Smooth muscle cell of the brain vasculature (primary cell): ENCODE measurements at regions not wholly inside any gene's neighbourhood (a gene's known extent, or its start where the extent isn't known, plus 50 kb on each side); places are given as distances from the start of the nearest gene placed in this dataset.
"Not testable (repeated sequence)": the region's sequence is repeated elsewhere in the genome, so short reads cannot be mapped to it uniquely, and the experiment has no call there.

ENCODE experiments used
- DNase-seq: peaks from one replicate; pipeline ENCODE4 v3.0.0-alpha.2; 2012; ENCODE audit warnings: low read depth, low spot score

DNA sequence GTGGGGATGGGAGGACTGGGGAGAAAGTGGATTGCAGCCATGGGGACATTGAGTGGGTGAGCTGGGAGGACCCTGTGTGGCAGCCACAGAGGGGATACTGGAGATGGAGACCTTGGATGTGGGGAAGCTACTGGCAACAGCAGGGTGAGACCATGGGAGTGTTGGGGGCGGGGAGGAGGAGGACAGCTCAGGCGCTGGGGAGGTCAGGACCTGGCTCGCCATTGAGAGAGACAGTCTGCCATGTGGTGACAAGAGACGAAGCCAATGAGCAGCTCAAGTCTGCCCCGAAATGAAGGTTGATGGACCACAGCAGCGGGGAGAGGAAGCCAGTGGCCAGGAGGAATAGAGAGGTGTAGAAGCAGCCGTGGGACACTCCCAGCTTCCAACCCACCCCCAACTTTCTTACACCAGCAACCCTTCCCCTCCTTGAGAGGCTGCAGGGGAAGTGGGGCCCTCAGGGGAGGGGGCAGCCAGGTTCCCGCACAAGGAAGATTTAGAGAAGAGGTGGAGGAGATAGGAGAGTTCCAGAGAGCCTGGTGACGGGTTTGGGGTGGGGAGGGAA lies 118.1 kb downstream of the ASB7 start:
- no peak for DNase-seq

DNA sequence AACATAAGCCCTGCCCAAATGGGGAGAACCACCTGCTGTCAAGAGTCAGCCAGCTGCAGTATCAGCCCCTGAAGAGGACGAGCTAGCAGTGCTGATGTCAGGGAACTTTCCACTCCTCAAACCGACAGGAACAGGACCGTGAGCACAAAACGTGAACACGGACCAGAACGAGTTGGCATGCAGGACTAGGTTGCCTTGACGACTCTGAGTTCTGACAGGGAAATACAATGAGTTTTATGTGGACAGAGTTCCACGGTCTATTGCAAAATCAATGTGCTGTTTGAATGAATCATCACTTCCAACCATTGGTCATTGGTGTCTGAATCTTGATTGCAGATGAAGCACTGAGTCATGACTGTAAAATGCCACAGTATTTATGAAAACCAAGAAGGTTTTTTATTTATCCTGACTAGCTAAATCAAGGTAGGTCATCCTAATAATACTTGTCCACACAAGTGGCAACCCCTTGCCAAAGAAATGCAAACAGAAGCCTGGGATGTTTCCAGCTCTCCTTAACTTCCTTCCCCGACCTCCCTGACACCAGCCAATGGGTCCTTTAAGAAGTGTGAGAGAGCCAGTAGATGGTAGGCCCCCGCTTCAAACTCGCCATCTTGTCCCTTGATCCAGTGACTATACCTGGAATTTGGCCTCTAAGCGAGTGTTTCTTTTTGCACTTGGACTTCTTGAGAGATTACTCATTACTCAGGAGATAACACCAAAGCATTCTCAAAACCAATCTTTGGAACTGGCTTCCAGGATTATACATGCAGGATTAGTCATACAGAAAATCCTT lies 119.6 kb downstream of the ASB7 start:
- peak; percentile 71 for DNase-seq

DNA sequence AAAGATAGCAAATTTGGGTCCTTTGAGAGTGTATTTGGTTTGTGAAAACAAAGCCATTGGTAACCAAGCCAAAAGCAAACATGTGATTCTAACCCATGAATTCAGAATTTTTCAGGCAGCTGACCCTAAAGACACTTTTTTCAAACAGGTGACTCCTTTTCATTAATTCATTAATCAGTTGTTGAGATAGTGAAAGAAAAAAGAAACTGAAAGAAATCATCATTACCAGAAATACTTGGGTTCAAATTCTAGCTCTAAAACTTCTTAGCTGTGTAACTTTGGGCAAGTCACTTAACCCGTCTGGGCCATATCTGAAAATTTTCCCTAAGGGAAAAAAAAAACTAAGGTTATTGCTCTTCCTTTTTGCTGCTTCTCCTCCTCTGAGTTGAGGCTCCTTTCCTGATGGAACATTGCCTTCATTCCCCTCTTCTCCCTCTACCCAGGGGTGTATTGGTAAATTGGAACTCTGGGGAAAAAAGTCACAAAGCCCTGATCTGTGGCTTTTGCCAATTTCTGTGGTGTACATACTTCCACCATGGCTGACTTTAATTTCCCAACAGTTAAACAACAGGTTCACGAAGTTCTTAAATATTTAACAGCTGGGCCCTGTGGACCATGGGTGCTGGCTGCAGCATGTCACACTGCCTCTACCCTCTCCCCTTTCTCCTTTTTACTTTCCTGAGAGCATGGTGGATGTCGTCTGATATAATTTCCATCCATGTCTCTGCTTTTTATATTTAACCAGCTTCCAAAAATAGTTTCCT lies 120.3 kb downstream of the ASB7 start:
- no peak for DNase-seq

DNA sequence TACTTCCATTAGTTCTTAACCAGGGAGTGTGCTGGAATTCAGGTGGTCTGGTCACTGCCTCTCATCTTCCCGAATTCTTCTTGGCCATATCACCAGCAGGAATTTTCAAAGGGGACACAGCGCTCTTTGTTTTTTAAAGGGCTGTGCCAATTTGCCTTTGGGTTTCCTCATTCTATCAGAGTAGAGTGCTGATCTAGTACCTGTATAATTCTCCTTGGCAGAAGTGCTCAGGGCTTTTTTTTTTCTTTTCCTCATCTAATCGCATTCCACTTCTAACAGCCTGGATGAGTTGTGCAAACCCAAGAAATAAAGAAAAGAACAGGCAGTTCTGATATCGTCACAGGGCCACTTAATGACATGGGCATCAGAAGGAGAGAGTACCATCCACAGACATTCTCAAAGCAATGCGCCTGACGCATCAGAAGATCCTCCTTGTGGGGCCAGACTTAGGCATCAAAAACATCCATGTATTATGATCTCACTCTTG lies 121.0 kb downstream of the ASB7 start:
- no peak for DNase-seq

DNA sequence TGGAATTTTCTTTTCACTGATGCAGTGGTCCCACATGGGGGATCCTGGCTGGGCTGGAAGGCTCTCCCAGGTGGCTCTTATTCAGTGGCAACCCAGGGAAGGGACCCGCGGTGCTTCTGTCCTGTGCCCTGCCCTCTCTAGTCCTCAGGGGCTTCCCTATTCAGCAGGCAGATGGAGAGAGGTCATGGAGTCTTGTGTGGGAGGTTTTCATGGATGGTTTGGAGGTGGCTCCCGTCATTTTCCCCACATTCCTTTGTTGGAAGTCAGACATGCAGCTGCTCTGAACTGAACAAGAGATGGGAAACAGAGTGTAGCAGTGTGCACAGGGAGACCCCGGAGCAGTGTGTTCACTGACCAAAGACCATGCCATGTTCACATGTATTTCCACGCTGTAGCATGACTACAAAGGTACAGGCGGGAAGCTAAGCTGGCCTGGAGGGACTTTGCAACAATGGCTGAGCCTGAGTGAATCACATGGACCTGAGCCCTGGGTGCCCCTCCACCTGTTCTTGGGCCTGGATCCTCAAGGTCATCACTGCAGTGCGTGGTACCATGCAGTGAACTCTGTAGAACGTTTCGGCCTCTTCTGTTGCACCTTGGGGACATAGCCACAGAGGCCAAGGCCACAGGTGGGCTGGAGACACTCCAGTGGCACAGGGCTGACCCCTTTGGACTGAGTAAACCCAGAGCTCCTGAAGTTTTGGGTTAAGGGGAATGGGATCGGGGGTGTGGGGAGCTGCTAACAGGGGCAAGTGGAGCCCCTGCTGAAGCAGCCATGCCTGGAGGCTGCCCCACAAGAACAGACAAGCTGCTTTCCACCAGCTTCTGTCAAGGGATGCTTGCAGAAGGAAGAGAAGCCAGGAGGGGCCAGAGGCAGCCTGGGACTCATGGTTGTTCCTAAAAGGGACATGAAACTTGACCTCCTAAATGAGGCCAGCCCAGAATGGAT lies 123.0 kb downstream of the ASB7 start:
- peak; percentile 15 for DNase-seq

DNA sequence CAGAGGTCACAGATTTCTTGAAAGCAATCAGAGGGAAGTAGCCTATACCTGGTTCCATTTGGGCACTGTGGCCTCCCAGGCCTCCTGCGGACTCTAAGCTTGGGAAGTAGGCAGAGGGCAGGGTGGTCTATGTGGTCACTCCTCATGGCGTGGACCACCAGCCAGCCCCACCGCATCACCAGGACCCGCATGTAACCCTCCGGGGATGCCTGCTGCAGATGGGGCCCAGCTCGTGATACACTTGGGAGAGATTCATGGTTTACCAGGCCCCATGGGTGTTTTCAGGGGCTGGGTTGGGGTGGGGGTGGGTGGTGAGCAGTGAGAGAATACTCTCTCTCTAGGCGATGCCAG lies 123.7 kb downstream of the ASB7 start:
- DNase-seq: no peak

DNA sequence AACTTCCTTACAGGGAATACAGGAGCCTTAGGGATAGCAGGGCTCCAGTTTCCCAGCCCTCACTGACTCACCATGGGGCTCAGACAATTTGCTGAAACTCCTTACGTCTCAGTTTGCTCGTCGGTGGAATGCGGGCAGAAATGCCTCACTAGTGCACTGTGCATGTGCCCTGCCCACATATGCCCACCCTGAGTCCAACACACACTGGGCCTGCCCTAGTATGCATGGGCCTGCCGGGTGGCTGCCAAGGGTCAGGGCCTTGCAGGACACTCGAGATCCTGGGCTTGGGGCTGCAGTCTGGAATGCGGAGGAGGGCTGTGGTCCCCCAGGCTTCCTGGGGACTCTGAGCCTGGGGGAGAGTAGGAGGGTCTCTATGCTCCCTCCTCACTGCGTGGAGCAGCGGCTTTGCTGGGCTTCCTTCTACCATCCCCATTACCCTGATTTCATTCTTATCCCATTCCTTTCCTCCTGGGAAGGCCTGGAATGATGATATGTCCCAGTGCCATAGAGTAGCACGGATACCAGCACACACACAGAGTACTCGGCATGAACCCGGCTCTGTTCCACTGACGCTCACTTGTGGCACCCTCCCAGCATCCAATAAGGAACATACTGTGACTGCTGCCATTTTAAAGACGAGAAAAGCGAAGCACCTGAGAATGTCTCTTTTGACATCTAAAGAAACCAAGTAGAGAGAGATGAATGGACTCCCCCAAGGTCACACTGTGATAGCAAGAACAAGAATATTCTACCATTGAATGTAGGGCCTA lies 124.2 kb downstream of the ASB7 start:
- DNase-seq: no peak

DNA sequence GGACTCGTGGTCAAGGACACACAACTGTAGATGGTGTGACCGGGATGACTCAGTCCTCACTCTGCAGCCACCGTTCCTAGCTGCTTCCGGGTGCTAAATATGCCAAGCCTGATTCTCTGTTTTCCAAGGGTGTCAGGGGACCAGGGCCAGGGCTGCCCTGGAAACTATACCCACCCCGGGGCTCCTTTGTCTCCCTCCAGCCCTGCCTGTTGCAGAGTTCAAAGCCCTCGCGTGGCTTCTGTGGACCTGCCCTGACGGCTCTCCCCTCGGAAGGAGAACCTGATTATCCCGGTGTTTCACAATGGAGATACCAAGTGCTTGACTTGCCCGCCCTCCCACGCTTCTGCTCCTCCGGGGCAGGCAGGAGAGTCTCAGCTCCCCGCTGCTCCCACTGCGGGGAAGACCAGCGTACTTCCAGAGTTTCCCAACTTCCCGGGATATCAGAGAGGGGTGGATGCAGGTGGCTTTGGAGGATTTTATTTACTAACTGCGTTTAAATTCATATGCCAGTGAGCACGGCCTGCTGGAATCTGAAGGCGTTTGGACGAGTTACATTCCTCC lies 125.0 kb downstream of the ASB7 start:
- no peak for DNase-seq

DNA sequence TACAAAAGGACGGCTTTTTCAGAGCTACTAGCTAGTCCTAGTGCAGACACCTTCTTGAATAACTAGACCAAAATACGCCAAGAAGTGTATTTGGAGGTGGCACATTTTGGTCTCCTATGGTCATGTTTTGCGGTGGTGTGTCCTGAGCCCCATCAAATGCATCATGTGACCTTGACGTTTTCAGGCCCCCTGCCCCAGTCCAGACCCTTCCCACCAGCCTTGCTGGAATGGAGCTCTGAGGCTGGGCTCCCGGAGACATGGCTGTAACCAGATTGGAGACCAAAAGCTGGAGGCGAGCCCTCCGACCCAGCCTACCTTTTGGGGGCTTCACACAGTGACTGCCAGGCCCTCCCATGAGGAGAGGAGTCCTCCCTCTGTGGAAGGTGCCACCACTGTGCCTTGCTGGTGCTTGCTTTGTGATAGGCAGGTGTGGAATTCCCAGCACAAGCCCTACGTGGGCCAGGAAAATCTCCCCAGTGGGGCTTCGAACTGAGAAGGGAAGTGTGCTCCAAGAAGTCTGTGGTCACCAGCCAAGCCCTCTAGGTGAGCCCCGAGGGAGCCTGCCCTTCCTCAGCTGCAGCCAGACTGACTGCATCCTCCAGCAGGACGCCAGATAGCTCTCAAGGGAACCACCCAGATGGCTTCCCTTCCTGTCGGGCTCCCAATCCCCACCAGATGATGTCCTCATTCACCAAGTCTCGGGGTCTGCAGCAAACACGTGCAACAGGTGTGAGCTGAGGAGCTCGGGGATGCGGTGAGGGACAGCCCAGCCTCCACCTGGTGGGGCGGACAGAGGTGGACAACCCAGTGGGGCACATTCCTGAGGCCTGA lies 126.2 kb downstream of the ASB7 start:
- DNase-seq: no peak

DNA sequence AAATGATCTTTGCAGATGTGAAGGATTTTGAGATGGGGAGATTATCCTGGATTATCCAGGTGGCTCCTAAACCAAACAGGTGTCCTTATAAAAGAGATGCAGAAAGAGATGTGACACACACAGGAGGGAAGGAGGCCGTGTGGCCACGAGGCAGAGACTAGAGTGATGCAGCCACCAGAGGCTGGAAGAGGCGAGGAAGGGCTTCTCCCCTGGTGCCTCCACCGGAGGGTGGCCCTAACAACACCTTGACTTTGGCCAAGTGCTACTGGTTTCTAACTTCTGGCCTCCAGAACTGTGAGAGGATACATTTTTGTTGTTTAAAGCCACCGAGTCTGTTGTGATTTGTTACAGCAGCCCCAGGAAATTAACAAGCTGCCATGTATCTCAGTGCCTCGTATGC lies 127.1 kb downstream of the ASB7 start:
- no peak for DNase-seq

DNA sequence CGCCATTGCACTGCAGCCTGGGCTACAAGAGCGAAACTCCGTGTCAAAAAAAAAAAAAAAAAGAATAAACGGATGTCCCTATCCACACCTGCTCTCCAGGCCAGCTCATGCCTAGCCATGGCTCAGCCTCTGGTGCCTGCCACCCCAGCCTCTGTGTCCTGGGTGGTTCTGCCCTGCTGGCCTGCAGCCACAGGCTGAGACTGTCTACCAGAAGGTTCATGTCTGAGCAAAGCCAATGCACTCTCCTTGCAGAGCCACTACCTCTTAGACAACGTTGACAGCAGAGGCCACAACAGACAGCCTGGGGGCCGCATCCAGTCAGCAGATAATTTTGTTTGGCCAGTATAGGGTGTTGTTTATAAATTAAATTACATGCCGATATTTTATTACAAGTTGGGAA lies 127.7 kb downstream of the ASB7 start:
- DNase-seq: no peak

DNA sequence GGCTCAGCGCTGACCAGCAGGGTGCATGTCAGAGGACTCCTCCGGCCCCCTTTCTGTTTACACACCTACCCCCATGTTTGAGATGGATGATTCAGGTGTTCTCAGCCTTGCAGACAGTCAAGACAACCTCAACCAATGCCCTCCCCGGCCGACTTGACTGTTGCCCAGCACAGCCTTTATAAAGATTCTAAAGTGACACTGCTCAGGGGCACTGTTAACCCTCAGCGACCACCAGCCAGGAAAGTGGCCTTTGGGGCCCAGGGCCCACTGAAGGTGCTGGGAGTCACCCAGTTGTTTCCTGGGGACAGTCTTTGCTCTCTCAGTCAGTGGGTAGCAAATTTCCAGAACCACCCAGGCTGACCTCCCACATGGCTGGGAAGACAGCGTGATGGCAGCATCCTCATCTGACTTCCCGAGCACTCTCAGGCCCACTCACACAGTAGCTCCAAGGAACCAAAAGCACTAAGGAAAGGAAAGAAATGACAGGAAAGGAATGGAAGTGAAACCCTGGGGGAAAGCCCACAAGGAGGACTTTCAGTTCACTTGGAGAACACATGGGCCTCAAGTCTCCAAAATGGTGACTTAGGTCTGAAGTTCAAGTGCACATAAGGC lies 128.4 kb downstream of the ASB7 start:
- DNase-seq: no peak

DNA sequence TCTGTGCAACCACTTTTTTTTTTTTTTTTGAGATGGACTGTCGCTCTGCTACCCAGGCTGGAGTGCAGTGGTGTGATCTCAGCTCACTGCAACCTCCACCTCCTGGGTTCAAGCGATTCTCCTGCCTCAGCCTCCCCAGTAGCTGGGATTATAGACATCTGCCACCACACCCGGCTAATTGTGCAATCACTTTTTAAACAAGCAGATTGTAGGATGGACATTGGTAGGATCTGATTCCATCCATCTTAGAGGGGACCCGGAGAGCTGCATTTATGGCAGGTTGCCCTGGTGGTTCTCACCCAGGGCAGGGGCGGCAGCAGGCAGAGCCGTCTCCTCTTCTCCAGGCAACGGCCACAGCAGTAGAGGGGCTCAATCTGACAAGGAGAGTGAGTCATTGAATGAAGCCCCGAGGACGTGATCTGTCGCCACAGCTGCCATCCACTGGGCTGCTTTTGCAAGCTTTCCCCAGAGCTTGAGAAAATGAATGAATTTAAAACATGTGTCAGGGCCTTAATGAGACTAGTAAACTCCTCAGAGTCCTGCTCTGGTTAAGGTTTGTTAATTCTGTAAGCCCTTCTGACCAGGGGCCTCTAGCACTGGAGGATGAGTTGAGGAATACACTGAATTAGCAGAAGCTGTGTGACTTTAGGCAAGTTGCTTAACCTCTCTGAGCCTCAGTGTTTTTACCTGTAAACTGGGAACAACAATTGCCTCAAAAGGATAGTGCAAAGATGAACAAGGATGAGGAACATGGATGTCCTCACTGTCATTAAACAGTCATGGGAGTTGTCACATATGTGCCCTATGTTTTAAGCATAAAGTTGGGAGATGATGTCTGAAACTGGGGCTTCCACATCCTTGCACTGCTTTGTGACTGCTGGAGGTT lies 129.1 kb downstream of the ASB7 start:
- no peak for DNase-seq

DNA sequence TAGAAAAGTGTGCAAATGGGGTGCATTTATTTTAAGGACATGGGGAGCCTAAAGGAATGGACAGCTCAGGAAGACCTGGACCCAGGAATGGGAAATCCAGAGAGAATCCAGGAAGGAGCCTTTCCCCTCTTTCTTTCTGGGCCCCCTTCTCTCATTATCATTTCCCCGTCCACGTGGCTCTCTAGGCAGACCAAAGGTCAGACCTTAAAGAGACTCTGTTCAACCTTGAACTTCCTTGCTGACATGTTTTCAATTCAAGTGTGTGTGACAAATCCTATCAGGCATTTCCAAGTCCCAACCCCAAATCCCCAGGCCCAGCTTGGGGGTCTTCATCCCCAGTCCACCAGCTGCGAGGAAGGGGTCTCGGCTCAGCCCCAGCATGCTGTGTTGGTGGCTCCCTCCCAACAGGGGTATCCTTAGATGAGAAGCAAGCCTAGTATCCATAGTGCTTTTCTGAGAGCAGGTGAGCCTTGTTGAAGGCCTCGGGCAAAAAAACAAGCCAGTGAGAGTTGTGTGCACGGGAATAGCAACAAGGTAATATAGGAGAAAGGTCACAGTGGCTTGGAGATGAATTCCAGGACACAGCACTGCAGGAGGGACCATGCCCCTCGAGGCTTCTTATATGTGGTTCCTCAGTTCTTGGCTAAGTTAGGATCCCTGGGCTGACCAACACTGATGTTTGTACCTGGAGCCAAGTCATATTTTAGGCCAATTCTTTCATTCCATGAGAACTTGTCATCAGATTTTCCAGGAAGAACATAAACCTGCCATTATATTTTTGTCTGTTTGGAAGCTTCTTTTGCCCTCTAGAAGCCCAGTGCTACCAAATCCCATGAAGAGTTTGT lies 130.0 kb downstream of the ASB7 start:
- DNase-seq: no peak

DNA sequence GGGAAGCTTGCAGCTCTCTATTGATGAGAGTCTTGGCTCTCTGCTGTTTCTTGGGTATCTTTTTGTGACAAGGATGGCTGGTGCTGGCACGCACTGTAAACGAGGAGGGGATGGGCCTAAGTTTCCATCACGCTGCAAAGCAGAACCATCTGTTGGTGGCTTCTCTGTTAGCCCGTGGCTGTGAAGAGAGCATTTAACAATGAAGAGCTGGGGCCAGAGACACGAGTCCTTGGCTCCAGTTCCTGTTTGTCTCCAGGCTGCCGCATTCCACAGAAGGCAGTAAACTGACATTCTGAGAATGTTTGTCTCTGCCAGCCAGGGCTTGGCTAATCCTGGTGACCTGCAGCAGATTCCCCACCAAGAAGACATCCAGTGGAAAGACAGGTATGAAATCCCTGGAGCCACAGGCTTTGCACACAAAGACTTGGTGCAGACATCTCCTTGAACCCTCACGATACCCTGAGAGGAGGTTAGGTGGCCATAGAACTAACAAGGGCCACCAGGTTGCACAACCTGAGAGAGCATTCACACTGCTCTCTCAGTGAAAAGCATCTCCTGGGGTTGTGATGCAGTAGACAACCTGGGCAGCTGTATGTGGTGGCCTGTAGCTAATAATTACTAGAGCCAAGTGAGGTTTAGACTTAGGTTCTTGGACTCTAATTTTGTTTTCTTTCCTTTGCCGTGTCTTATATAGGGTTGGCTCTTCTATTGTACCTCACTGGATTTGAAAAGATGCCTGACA lies 130.9 kb downstream of the ASB7 start:
- DNase-seq: no peak

DNA sequence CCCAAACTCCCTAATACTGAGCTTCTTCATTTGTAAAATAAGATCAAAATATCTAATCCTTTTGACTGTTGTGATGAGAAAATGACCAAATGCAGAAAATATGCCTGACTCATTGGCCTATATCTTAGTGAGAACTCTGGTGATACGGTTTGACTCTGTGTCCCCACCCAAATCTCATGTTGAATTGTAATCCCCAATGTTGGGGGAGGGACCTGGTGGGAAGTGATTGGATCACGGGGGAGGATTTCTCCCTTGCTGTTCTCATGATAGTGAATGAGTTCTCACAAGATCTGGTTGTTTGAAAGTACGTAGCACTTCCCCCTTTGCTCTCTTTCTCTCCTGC lies 131.4 kb downstream of the ASB7 start:
- not testable (repeated sequence) for DNase-seq

DNA sequence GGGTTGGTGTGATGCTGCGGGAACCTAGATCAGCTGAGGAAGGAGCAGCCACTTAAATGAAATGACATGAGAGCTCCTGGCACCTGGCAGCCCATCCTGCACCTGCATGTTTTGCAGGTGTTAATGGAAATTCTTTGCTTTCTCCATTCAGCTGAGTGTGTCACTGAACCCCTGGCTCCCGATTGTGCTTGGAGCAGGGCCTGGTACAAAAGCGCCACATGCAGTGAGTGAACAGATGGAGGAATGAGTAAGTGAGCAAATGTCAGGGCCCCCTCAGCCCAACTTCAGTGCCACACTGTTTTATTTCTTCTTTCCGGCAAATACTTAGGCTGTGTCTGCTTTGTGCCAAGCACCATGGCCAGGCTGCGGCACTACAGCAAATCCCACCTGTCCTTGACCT lies 132.2 kb downstream of the ASB7 start:
- DNase-seq: no peak
